Stomach (tissue), 8 donors: ENCODE measurements at regions not wholly inside any gene's neighbourhood (a gene's known extent, or its start where the extent isn't known, plus 50 kb on each side); places are given as distances from the start of the nearest gene placed in this dataset.

Experiments used
- DNase-seq, 2 donors: peaks; one replicate each; pipeline versions ENCODE4 v3.0.0 to v3.0.0-alpha.2; 2013 to 2019
- H3K27ac ChIP-seq, 5 donors: fragments of 200-600 bp in 4 of 5; sonication (generic) in 4 of 5; one replicate each; pipeline ENCODE4 v1.5.1; 2013 to 2019; ENCODE audit warnings: mild to moderate bottlenecking in 1 of 5, moderate library complexity in 1 of 5
- H3K27me3 ChIP-seq, 3 donors: fragments of 200-600 bp; sonication (generic); one replicate each; pipeline ENCODE4 v1.5.1; 2017 to 2019; ENCODE audit warnings: mixed run types in 1 of 3
- H3K36me3 ChIP-seq, 4 donors: fragments of 200-600 bp; sonication (generic); 1 replicate in 3 of 4; 2 replicates in 1 of 4; pipeline ENCODE4 v1.5.1; 2016 to 2019
- H3K4me1 ChIP-seq, 4 donors: fragments of 200-600 bp; sonication (generic); one replicate each; pipeline ENCODE4 v1.5.1; 2016 to 2019
- H3K4me3 ChIP-seq, 4 donors: fragments of 200-600 bp; sonication (generic) in 3 of 4; one replicate each; pipeline ENCODE4 v1.5.1; 2016 to 2019; ENCODE audit warnings: mild to moderate bottlenecking in 1 of 4
- H3K9me3 ChIP-seq, 4 donors: fragments of 200-600 bp; sonication (generic); one replicate each; pipeline ENCODE4 v1.5.1; 2016 to 2019
- EP300 ChIP-seq: sonication (generic); formaldehyde crosslinking; IDR thresholded peaks from one replicate; pipeline ENCODE4 v1.6.1; 2017; ENCODE audit warnings: antibody characterized with exemption
- POLR2A ChIP-seq, 4 donors: fragments of 450-650 bp; IDR thresholded peaks; one replicate each; pipeline ENCODE4 v1.6.1; 2016; ENCODE audit warnings: antibody characterized with exemption in 4 of 4, control low read depth in 2 of 4, mild to moderate bottlenecking in 1 of 4, moderate library complexity in 1 of 4
- POLR2AphosphoS5 ChIP-seq, 3 donors: sonication (generic); formaldehyde crosslinking; IDR thresholded peaks; one replicate each; pipeline ENCODE4 v1.6.1; 2016; ENCODE audit warnings: antibody characterized with exemption in 3 of 3
- WGBS, 5 donors: extraction: QIAGEN DNeasy Blood & Tissue Kit in 3 of 5; methylation state at CpG; one replicate each; pipeline versions ENCODE4 v1.1.5 to v1.1.7; 2013 to 2018; 5-methylcytosine and 5-hydroxymethylcytosine counted together
- intact Hi-C: fragments of 100-400 bp; cut with DNase I; formaldehyde crosslinking; loops from one replicate; pipeline ENCODE4 v1.15.1; 2023; ENCODE audit warnings: low total_unique reads
- TF ChIP-seq, protein P1 (sequence below), 7 experiments: fragments of 450-650 bp in 4 of 7; fragments of 200-600 bp in 3 of 7; sonication (generic) in 3 of 7; IDR thresholded peaks; one replicate each; pipeline ENCODE4 v1.5.1; 2016 to 2019; ENCODE audit warnings: antibody characterized with exemption in 7 of 7, control low read depth in 2 of 7, mild to moderate bottlenecking in 1 of 7
- donor health status: healthy with polysubstance abuse.
- donor health status: Bipolar disorder and iron deficiency.
- donor health status: healthy.

DNA sequence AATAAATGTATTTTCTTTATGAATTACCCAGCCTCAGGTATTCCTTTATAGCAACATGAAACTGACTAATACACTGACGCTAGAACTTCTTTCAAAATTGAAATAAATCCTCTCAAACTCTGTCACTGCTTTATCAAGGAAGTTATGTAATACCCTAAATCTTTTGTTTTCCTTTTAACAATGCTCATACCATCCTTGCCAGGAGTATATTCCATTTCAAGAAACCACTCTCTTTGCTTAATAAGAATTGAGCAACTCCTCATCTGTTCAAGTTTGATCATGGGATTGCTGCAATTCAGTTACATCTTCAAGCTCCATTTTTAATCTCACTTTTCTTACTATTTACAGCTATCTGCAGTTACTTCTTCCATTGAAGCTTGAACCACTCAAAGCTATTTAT is 707.6 kb upstream of the MARCKS start:
- 89 to 97% (median 93%) methylated on average over 1 of the region's 1 CpG for WGBS, 5 donors
- Histone ChIP-seq H3K9me3 (peaks cover 0 to 3% (median 0%) of the 10 kb centered on the region in 4 donors), H3K4me3 (no peak overlapping the region), H3K4me1 (no peaks in the 10 kb centered on the region), H3K27me3 (no peaks in the 10 kb centered on the region), H3K36me3 (no peaks in the 10 kb centered on the region), H3K27ac (no peak overlapping the region)
- intact Hi-C loops = no loop called here
- TF ChIP-seq EP300 = no peak
- DNase-seq = no peak

DNA sequence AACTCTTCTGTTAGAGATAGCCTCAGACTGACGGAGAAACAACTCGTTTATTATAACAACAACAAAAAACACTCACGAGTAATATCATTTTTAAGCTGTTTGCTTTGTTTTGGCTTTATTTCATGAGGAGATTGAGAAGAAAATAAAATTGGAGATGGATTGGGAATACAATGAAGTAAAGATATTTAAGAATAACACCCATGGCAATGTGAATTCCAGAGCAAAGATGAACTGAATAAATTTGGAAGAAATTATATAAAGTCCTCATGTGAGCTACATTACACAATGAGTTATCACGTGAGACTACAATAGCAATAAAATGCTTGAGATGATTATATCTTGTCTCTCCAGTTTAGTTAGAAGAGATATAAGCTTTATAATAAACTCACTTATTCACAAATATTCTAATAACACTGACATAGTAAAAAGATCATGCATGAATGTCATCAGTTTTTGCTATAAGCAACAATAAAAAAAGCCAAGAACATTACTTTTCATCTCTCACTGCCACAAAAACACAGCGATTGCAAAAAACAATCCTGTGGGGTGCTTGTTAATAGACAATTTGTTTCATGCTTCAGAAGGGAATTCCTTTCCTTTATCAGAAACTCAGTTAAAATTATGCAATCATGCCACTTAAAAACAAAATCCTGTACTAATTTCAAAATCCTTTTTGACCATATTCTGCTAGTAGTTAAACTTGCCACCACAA is 696.7 kb upstream of the MARCKS start:
- TF ChIP-seq, protein P1, sequence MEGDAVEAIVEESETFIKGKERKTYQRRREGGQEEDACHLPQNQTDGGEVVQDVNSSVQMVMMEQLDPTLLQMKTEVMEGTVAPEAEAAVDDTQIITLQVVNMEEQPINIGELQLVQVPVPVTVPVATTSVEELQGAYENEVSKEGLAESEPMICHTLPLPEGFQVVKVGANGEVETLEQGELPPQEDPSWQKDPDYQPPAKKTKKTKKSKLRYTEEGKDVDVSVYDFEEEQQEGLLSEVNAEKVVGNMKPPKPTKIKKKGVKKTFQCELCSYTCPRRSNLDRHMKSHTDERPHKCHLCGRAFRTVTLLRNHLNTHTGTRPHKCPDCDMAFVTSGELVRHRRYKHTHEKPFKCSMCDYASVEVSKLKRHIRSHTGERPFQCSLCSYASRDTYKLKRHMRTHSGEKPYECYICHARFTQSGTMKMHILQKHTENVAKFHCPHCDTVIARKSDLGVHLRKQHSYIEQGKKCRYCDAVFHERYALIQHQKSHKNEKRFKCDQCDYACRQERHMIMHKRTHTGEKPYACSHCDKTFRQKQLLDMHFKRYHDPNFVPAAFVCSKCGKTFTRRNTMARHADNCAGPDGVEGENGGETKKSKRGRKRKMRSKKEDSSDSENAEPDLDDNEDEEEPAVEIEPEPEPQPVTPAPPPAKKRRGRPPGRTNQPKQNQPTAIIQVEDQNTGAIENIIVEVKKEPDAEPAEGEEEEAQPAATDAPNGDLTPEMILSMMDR (IDR thresholded peaks at IDR 0.05) = no peak
- no peak for TF ChIP-seq POLR2A (IDR thresholded peaks at IDR 0.05)
- TF ChIP-seq EP300 = no peak
- no peak for TF ChIP-seq POLR2AphosphoS5 (IDR thresholded peaks at IDR 0.05)
- DNase-seq = no peak
- Histone ChIP-seq H3K27ac (no peak overlapping the region), H3K4me3 (no peak overlapping the region), H3K27me3 (no peaks in the 10 kb centered on the region), H3K9me3 (no peaks in the 10 kb centered on the region), H3K4me1 (no peaks in the 10 kb centered on the region), H3K36me3 (no peaks in the 10 kb centered on the region)
- intact Hi-C loops = no loop called here
- 69 to 79% (median 74%) methylated on average over 5 of the region's 5 CpGs for WGBS, 5 donors

DNA sequence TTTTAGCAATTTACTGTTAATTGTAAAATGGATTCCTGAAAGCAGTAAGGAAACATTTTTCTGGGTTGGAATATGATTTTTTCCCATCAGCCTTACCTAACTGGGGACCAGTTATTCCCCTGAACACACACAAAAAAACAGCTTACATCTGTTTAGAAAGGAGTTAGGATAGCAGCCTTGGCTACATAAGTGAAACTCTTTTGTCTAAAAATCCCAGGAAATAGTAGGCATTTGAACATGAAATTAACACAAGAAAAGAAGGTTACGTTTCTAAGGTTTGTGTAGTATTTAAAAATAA is 696.2 kb upstream of the MARCKS start:
- no peaks in the 10 kb centered on the region for H3K27me3 ChIP-seq
- no peaks in the 10 kb centered on the region for H3K9me3 ChIP-seq
- DNase-seq = no peak
- intact Hi-C loops = no loop called here
- H3K27ac ChIP-seq = no peak overlapping the region
- H3K4me3 ChIP-seq = no peak overlapping the region
- no peaks in the 10 kb centered on the region for H3K4me1 ChIP-seq
- H3K36me3 ChIP-seq = no peaks in the 10 kb centered on the region
- TF ChIP-seq, protein P1 (IDR thresholded peaks at IDR 0.05) = no peak
- no peak for TF ChIP-seq EP300
- whole genome bisulfite sequencing, 5 donors = 77 to 87% (median 81%) methylated on average over 1 of the region's 1 CpG

DNA sequence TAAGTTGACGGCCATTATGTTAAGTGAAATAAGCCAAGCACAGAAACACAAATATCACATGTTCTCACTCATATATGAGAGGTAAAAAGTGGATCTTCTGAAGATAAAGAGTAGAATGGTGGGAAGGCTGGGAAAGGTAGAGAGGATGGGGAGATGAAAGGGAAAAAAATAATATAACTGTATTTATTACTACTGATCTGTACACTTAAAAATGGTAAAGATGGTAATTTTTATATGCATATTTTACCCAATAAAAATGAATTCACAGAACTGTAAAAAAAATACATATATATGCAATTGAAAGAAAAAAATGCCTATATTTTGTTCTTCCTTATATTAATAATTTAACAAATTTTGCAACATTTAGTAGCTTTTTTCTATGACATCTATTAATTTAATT is 694.4 kb upstream of the MARCKS start:
- no peaks in the 10 kb centered on the region for H3K9me3 ChIP-seq
- no peaks in the 10 kb centered on the region for H3K4me1 ChIP-seq
- H3K27ac ChIP-seq = no peak overlapping the region
- no peaks in the 10 kb centered on the region for H3K27me3 ChIP-seq
- no peak for DNase-seq
- no peak overlapping the region for H3K4me3 ChIP-seq
- TF ChIP-seq, protein P1 (IDR thresholded peaks at IDR 0.05) = no peak
- TF ChIP-seq POLR2AphosphoS5 (IDR thresholded peaks at IDR 0.05) (no peak), POLR2A (IDR thresholded peaks at IDR 0.05) (no peak), EP300 (no peak)
- 93 to 100% (median 98%) methylated on average over 1 of the region's 1 CpG for WGBS, 5 donors
- H3K36me3 ChIP-seq = no peaks in the 10 kb centered on the region
- intact Hi-C loops = no loop called here

DNA sequence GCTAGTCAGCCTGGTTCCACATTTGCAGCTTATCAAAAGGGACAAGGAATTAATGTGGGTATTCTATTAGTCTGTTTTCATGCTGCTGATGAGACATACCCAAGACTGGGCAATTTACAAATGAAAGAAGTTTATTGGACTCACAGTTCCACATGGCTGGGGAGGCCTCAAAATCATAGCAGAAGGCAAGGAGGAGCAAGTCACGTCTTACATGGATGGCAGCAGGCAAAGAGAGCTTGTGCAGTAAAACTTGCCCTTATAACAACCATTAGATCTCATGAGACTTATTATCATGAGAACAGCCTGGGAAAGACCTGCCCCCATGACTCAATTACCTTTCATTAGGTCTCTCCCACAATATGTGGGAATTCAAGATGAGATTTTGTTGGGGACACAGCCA is 689.1 kb upstream of the MARCKS start:
- intact Hi-C loops = no loop called here
- H3K4me3 ChIP-seq = no peak overlapping the region
- no peak for DNase-seq
- H3K9me3 ChIP-seq = peaks cover 0 to 5% (median 0%) of the 10 kb centered on the region in 4 donors
- no peaks in the 10 kb centered on the region for H3K27me3 ChIP-seq
- no peaks in the 10 kb centered on the region for H3K36me3 ChIP-seq
- 88 to 100% (median 92%) methylated on average over 1 of the region's 1 CpG for WGBS, 5 donors
- TF ChIP-seq EP300 = no peak
- TF ChIP-seq POLR2AphosphoS5 (IDR thresholded peaks at IDR 0.05) = no peak
- TF ChIP-seq, protein P1 (IDR thresholded peaks at IDR 0.05) = no peak
- TF ChIP-seq POLR2A (IDR thresholded peaks at IDR 0.05) = no peak
- H3K27ac ChIP-seq = no peak overlapping the region
- peaks cover 0 to 12% (median 3%) of the 10 kb centered on the region in 4 donors for H3K4me1 ChIP-seq
